ENCODE measurements at regions not wholly inside any gene's neighbourhood (a gene's known extent, or its start where the extent isn't known, plus 50 kb on each side); places are given as distances from the start of the nearest gene placed in this dataset.
"Not testable (repeated sequence)": the region's sequence is repeated elsewhere in the genome, so short reads cannot be mapped to it uniquely, and the experiment has no call there.

- DNase-seq (ENCODE audit: low spot score): no peak
Measured at GRCh38 chr20:50449738-50450492, 60.3 kb upstream of the PTPN1 start.

GRCh38 chr20:50450493-50450826 lies 59.7 kb upstream of the PTPN1 start:
- no peak for DNase-seq (ENCODE audit: low spot score)

- DNase-seq (ENCODE audit: low spot score): no peak
Measured at GRCh38 chr20:50450881-50451752, 59.1 kb upstream of the PTPN1 start.

GRCh38 chr20:50451792-50452425 lies 58.3 kb upstream of the PTPN1 start:
- not testable (repeated sequence) for DNase-seq (ENCODE audit: low spot score)

GRCh38 chr20:50453533-50454244 lies 56.5 kb upstream of the PTPN1 start:
- no peak for DNase-seq (ENCODE audit: low spot score)

GRCh38 chr20:50455245-50455644 lies 54.9 kb upstream of the PTPN1 start:
- not testable (repeated sequence) for DNase-seq (ENCODE audit: low spot score)

GRCh38 chr20:50455656-50456451 lies 54.3 kb upstream of the PTPN1 start:
- DNase-seq (ENCODE audit: low spot score): no peak

- DNase-seq (ENCODE audit: low spot score): no peak
Measured at GRCh38 chr20:50456452-50457324, 53.5 kb upstream of the PTPN1 start.

- no peak for DNase-seq (ENCODE audit: low spot score)
Measured at GRCh38 chr20:50459124-50459918, 50.9 kb upstream of the PTPN1 start.

GRCh38 chr20:50460115-50460607 lies 50.0 kb upstream of the PTPN1 start:
- DNase-seq (ENCODE audit: low spot score): no peak

All from LoVo (cell line).